GM12864 (cell line): ENCODE measurements at regions not wholly inside any gene's neighbourhood (a gene's known extent, or its start where the extent isn't known, plus 50 kb on each side); places are given as distances from the start of the nearest gene placed in this dataset.

Source experiments
- DNase-seq: peaks from one replicate; pipeline ENCODE4 v3.0.0-alpha.2; 2011; ENCODE audit warnings: low read depth
- H3K4me3 ChIP-seq: 2 replicates; pipeline ENCODE4 v1.5.1; 2011; ENCODE audit warnings: mild to moderate bottlenecking, low read depth, low read length, control low read depth
- TF ChIP-seq, protein P1 (sequence below): IDR thresholded peaks from 2 replicates; pipeline ENCODE4 v1.5.1; 2011; ENCODE audit warnings: low read depth, mild to moderate bottlenecking, moderate library complexity, low read length, control low read depth, inconsistent platforms; ENCODE audit errors: missing control alignments

DNA sequence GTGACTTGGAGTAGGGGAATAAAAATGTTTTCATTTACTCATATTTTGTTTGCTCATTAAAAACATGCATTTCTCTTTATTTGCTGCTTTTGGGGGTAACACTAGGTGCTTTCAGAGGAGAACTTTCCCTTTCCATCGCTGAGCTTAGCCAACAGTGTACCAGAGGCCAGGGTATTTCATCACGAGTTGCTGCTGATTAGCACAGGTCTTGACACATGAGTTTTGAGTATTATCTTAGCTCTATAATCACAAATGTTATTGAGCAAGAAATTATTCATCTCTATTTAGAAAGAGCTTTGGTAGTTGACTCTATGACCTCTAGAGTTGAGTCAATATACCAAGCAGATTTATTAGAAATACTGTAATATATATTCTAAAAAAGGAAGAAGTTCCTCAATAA lies 375.9 kb downstream of the NXPH1 start:
- no peak for DNase-seq
- H3K4me3 ChIP-seq: no peak overlapping the region
- TF ChIP-seq, protein P1, sequence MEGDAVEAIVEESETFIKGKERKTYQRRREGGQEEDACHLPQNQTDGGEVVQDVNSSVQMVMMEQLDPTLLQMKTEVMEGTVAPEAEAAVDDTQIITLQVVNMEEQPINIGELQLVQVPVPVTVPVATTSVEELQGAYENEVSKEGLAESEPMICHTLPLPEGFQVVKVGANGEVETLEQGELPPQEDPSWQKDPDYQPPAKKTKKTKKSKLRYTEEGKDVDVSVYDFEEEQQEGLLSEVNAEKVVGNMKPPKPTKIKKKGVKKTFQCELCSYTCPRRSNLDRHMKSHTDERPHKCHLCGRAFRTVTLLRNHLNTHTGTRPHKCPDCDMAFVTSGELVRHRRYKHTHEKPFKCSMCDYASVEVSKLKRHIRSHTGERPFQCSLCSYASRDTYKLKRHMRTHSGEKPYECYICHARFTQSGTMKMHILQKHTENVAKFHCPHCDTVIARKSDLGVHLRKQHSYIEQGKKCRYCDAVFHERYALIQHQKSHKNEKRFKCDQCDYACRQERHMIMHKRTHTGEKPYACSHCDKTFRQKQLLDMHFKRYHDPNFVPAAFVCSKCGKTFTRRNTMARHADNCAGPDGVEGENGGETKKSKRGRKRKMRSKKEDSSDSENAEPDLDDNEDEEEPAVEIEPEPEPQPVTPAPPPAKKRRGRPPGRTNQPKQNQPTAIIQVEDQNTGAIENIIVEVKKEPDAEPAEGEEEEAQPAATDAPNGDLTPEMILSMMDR: no peak

GRCh38 chr7:8817448-8818036 lies 384.1 kb downstream of the NXPH1 start:
- H3K4me3 ChIP-seq: no peak overlapping the region
- DNase-seq: no peak
- TF ChIP-seq, protein P1: no peak

GRCh38 chr7:8818406-8818805 lies 385.0 kb downstream of the NXPH1 start:
- TF ChIP-seq, protein P1: no peak
- DNase-seq: no peak
- no peak overlapping the region for H3K4me3 ChIP-seq

DNA sequence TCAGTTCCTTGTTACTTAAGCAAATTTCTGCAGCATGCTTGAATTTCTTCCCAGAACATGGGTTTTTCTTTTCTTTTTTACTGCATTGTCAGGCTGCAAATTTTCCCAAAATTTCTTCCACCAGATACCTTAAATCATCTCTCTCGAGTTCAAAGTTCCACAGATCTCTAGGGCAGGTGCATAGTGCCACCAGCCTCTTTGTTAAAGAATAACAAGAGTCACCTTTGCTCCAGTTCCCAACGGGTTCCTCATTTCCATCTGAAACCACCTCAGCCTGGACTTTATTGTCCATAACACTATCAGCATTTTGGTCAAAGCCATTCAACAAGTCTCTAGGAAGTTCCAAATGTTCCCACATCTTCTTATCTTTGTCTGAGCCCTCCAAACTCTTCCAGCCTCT lies 389.2 kb downstream of the NXPH1 start:
- TF ChIP-seq, protein P1: no peak
- DNase-seq: no peak
- no peak overlapping the region for H3K4me3 ChIP-seq

- TF ChIP-seq, protein P1: no peak
- H3K4me3 ChIP-seq: no peak overlapping the region
- DNase-seq: no peak
Observed at GRCh38 chr7:8823486-8823885, 390.1 kb downstream of the NXPH1 start.

DNA sequence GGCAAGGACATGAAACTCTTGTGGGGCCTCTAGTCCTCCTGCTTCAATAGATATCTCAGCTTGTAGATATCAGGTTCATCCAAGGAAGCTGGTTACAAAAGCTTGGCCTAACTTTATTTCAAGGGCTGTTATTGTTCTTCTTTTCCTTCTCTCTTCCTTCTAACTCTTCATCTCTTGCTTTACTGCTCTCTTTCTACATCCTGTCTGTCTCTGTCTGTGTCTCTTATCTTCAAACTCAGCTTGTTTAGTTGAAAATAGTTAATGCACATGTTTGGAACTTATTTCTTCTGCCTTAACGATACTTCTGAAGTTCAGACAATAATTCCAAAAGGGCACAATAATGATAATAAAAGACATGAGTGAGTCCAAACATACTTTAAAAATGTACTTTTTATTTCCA lies 393.9 kb downstream of the NXPH1 start:
- H3K4me3 ChIP-seq: no peak overlapping the region
- TF ChIP-seq, protein P1: no peak
- no peak for DNase-seq

DNA sequence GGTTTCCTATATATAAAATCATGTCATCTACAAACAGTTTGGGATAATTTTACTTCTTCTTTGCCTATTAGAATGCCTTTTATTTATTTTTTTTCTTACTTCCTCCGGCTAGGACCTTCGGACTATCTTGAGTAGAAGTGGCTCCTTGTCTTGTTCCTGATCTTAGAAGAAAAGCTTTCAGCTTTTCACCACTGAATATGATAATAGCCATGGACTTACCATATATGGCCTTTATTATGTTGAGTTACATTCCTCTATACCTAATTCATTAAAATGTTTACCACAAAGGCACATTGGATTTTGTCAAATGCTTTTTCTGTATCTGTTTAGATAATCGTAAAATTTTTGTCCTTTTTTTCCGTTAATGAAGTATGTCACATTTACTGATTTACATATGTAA lies 395.7 kb downstream of the NXPH1 start:
- TF ChIP-seq, protein P1: no peak
- DNase-seq: no peak
- no peak overlapping the region for H3K4me3 ChIP-seq
